RWPE2 (cell line): ENCODE measurements at regions not wholly inside any gene's neighbourhood (a gene's known extent, or its start where the extent isn't known, plus 50 kb on each side); places are given as distances from the start of the nearest gene placed in this dataset.

Experiments used
- ATAC-seq: fragments of 200-7000 bp; cut with Tn5 transposase; 3 replicates; pipeline ENCODE4 v1.9.1; 2021; ENCODE audit warnings: low read depth
- DNase-seq: peaks from one replicate; pipeline ENCODE4 v3.0.0-alpha.2; 2020; ENCODE audit warnings: low spot score
- H3K27ac ChIP-seq: fragments of 450-650 bp; 2 replicates; pipeline ENCODE4 v1.5.1; 2017; ENCODE audit warnings: mild to moderate bottlenecking; ENCODE audit not compliant: poor library complexity, severe bottlenecking
- H3K27me3 ChIP-seq: fragments of 250-450 bp; sonication (Bioruptor Pico); 2 replicates; pipeline ENCODE4 v1.5.1; 2021; ENCODE audit warnings: mild to moderate bottlenecking, moderate library complexity; ENCODE audit not compliant: insufficient read depth, poor library complexity, severe bottlenecking
- H3K36me3 ChIP-seq: fragments of 250-450 bp; sonication (Bioruptor Pico); 2 replicates; pipeline ENCODE4 v1.5.1; 2020; ENCODE audit warnings: low read depth, mild to moderate bottlenecking, moderate library complexity
- H3K4me1 ChIP-seq: fragments of 250-450 bp; sonication (Bioruptor Pico); 2 replicates; pipeline ENCODE4 v1.5.1; 2021; ENCODE audit warnings: mild to moderate bottlenecking, moderate library complexity; ENCODE audit not compliant: insufficient read depth, poor library complexity, severe bottlenecking
- H3K4me3 ChIP-seq: fragments of 250-450 bp; sonication (Bioruptor Pico); 2 replicates; pipeline ENCODE4 v1.5.1; 2021; ENCODE audit warnings: mild to moderate bottlenecking, moderate library complexity; ENCODE audit not compliant: severe bottlenecking
- H3K9me3 ChIP-seq: fragments of 250-450 bp; sonication (Bioruptor Pico); 2 replicates; pipeline ENCODE4 v1.5.1; 2021; ENCODE audit warnings: mild to moderate bottlenecking, moderate library complexity; ENCODE audit not compliant: severe bottlenecking
- TF ChIP-seq, protein P1 (sequence below): fragments of 450-650 bp; IDR thresholded peaks from one replicate; pipeline ENCODE4 v1.5.1; 2017; ENCODE audit warnings: mild to moderate bottlenecking, moderate library complexity; ENCODE audit not compliant: poor library complexity, severe bottlenecking

- Histone ChIP-seq H3K4me1 (no peaks in the 10 kb centered on the region), H3K27ac (no peak overlapping the region), H3K36me3 (no peaks in the 10 kb centered on the region), H3K4me3 (no peak overlapping the region), H3K9me3 (no peaks in the 10 kb centered on the region), H3K27me3 (peaks cover 6% of the 10 kb centered on the region)
- ATAC-seq (no peak), DNase-seq (no peak)
- TF ChIP-seq, protein P1, sequence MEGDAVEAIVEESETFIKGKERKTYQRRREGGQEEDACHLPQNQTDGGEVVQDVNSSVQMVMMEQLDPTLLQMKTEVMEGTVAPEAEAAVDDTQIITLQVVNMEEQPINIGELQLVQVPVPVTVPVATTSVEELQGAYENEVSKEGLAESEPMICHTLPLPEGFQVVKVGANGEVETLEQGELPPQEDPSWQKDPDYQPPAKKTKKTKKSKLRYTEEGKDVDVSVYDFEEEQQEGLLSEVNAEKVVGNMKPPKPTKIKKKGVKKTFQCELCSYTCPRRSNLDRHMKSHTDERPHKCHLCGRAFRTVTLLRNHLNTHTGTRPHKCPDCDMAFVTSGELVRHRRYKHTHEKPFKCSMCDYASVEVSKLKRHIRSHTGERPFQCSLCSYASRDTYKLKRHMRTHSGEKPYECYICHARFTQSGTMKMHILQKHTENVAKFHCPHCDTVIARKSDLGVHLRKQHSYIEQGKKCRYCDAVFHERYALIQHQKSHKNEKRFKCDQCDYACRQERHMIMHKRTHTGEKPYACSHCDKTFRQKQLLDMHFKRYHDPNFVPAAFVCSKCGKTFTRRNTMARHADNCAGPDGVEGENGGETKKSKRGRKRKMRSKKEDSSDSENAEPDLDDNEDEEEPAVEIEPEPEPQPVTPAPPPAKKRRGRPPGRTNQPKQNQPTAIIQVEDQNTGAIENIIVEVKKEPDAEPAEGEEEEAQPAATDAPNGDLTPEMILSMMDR = no peak
Observed at GRCh38 chr11:119934267-119934666, 203.6 kb downstream of the TRIM29 start.

- no peaks in the 10 kb centered on the region for H3K36me3 ChIP-seq
- no peaks in the 10 kb centered on the region for H3K4me1 ChIP-seq
- no peak for DNase-seq
- no peaks in the 10 kb centered on the region for H3K9me3 ChIP-seq
- TF ChIP-seq, protein P1 = no peak
- no peak overlapping the region for H3K27ac ChIP-seq
- H3K4me3 ChIP-seq = no peak overlapping the region
- peaks cover 6% of the 10 kb centered on the region for H3K27me3 ChIP-seq
- no peak for ATAC-seq
Observed at GRCh38 chr11:119933584-119933983, 204.3 kb downstream of the TRIM29 start.

DNA sequence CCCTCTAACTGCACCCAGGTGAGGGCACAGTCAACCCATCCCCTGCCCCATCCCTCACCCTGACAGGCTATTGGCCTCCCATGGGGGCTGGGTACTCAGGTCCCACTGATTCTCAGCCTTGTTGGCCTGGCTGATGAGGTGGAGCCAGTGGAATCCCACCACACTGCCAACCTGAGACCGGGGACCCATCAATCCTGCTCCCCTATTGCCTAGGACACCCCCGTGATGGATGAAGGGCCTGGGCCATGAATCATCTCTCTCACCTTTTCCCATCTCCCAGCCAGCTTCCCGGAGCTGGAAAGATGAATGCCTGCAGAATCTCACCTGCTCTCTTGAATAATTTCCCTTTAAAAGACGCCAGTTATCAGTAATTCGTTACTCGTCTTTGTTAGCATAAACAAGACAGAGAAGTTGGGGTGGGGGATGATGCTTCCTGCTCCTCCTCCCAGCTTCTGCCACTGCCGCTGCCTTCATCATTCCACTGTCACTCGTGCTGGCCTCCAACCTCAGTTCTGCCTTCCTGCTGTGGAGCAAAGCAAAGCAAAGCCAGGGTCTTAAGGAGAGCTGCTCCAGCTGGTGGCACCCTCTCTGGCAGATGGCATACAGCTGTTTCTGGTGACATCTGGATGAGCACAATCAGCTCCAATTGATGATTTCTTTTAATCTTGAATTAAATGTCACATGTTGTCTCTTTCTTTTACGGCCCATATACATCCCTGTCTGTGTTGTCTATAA lies 204.0 kb upstream of the NECTIN1 start:
- no peaks in the 10 kb centered on the region for H3K9me3 ChIP-seq
- H3K27ac ChIP-seq = no peak overlapping the region
- H3K36me3 ChIP-seq = no peaks in the 10 kb centered on the region
- H3K27me3 ChIP-seq = peaks cover 6% of the 10 kb centered on the region
- DNase-seq = no peak
- H3K4me1 ChIP-seq = no peaks in the 10 kb centered on the region
- TF ChIP-seq, protein P1 = no peak
- ATAC-seq = no peak
- no peak overlapping the region for H3K4me3 ChIP-seq

DNA sequence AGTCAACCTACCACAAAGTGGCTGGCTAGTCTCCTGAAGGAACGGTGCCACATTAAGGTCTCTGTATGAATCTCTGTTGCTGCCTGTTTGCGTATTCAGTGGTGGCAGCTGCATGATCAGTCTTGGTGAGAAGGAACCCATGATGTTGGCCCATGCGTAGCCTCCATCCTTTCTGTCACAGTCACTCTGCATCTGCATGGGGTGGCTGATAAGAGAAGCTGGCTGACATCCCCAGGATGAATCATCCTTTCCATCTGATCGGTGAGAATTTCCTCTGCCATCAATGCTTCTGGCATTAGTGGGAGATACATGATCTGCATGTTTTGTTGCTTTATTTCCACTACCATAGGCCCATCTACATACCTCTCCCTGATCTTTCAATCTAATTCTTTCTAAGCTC lies 199.0 kb upstream of the NECTIN1 start:
- H3K4me1 ChIP-seq = no peaks in the 10 kb centered on the region
- DNase-seq (no peak), ATAC-seq (no peak)
- no peaks in the 10 kb centered on the region for H3K36me3 ChIP-seq
- H3K27me3 ChIP-seq = peaks cover 6% of the 10 kb centered on the region
- H3K4me3 ChIP-seq = no peak overlapping the region
- no peaks in the 10 kb centered on the region for H3K9me3 ChIP-seq
- TF ChIP-seq, protein P1 = no peak
- H3K27ac ChIP-seq = no peak overlapping the region

- Histone ChIP-seq H3K4me1 (no peaks in the 10 kb centered on the region), H3K27ac (no peak overlapping the region), H3K27me3 (peaks cover 9% of the 10 kb centered on the region), H3K9me3 (no peaks in the 10 kb centered on the region), H3K36me3 (no peaks in the 10 kb centered on the region), H3K4me3 (no peak overlapping the region)
- TF ChIP-seq, protein P1 = no peak
- DNase-seq (no peak), ATAC-seq (no peak)
Observed at GRCh38 chr11:119924017-119924416, 195.0 kb upstream of the NECTIN1 start.
